HepG2 (cell line): ENCODE measurements at regions not wholly inside any gene's neighbourhood (a gene's known extent, or its start where the extent isn't known, plus 50 kb on each side); places are given as distances from the start of the nearest gene placed in this dataset.

ENCODE experiments used
- ATAC-seq: fragments of 200-7000 bp; cut with Tn5 transposase; 3 replicates; pipeline ENCODE4 v1.9.1; 2020; ENCODE audit warnings: mild to moderate bottlenecking, moderate library complexity
- BruUV-seq: library from RNA; stranded (reverse); fragments of 400-500 nt; replicated peaks from 2 replicates; lab custom pipeline; 2021; lab: Mats Ljungman, UMichigan
- CTCF ChIA-PET: fragments of 300-600 bp; formaldehyde crosslinking; extraction: SDS; loops from one replicate; lab custom pipeline; 2021; ENCODE audit warnings: low total read pairs, inconsistent platforms, low intra/inter-chr PET ratio; lab: Yijun Ruan, JAX
- POLR2A ChIA-PET: fragments of 350-600 bp; sonication (Branson Sonifier 250); formaldehyde crosslinking; loops from one replicate; lab custom pipeline; 2020; ENCODE audit warnings: antibody characterized with exemption, inconsistent platforms; lab: Yijun Ruan, JAX
- DNase-seq: peaks from one replicate; pipeline ENCODE4 v3.0.0-alpha.2; 2015; ENCODE audit warnings: low spot score
- FAIRE-seq: peaks from 3 replicates; lab custom pipeline; 2011; peaks lifted over from hg19 to GRCh38; lab: Jason Lieb, UNC
- H2AFZ ChIP-seq: one replicate; pipeline ENCODE4 v1.6.1; 2011; ENCODE audit warnings: low read length, inconsistent platforms
- H3K27ac ChIP-seq: fragments of 300-600 bp; 3 replicates; pipeline ENCODE4 v1.8.0; 2011; ENCODE audit warnings: mixed run types, mild to moderate bottlenecking, mixed read lengths, low read length, inconsistent platforms; ENCODE audit not compliant: insufficient read depth; ENCODE audit errors: extremely low read length
- H3K27me3 ChIP-seq, 2 experiments: fragments of 200-600 bp in 1 of 2; 2 replicates in 1 of 2; 3 replicates in 1 of 2; pipeline versions ENCODE4 v1.6.0 to v1.8.0; 2011; ENCODE audit warnings: low read length in 2 of 2, mild to moderate bottlenecking in 2 of 2, moderate library complexity in 2 of 2, inconsistent platforms in 1 of 2; ENCODE audit not compliant: insufficient read depth in 2 of 2, control insufficient read depth in 1 of 2
- H3K36me3 ChIP-seq, 2 experiments: fragments of 200-600 bp in 1 of 2; replicated peaks in 1 of 2; 2 replicates in 1 of 2; 3 replicates in 1 of 2; pipeline versions ENCODE4 v1.5.1 to v1.8.0; 2011; ENCODE audit warnings: low read length in 2 of 2, inconsistent platforms in 1 of 2; ENCODE audit not compliant: insufficient read depth in 2 of 2, control insufficient read depth in 1 of 2
- H3K4me1 ChIP-seq: 2 replicates; pipeline ENCODE4 v1.5.1; 2012; ENCODE audit warnings: low read length, inconsistent platforms; ENCODE audit not compliant: insufficient read depth
- H3K4me2 ChIP-seq: 2 replicates; pipeline ENCODE4 v1.6.0; 2011; ENCODE audit warnings: low read depth, low read length, inconsistent platforms
- H3K4me3 ChIP-seq, 3 experiments: fragments of 200-600 bp in 1 of 3; sonication (generic), shearing (Covaris generic) in 1 of 3; replicated peaks in 1 of 3; 2 replicates each; pipeline ENCODE4 v1.5.1; 2011 to 2016; ENCODE audit warnings: low read length in 3 of 3, inconsistent platforms in 2 of 3, low read depth in 2 of 3, mild to moderate bottlenecking in 2 of 3, control low read depth in 1 of 3, mixed read lengths in 1 of 3; ENCODE audit not compliant: insufficient read depth in 1 of 3
- H3K79me2 ChIP-seq: one replicate; pipeline ENCODE4 v1.6.1; 2011; ENCODE audit warnings: low read length, inconsistent platforms; ENCODE audit not compliant: insufficient read depth
- H3K9ac ChIP-seq: 2 replicates; pipeline ENCODE4 v1.6.0; 2011; ENCODE audit warnings: mild to moderate bottlenecking, low read depth, low read length, inconsistent platforms; ENCODE audit not compliant: insufficient read depth
- H3K9me3 ChIP-seq: 2 replicates; pipeline ENCODE4 v1.5.1; 2012; ENCODE audit warnings: mild to moderate bottlenecking, low read length
- H4K20me1 ChIP-seq: 2 replicates; pipeline ENCODE4 v1.6.0; 2011; ENCODE audit warnings: inconsistent platforms, mild to moderate bottlenecking, low read length, moderate library complexity; ENCODE audit not compliant: insufficient read depth
- E2F2 ChIP-seq: sonication (generic); formaldehyde crosslinking; IDR thresholded peaks from 2 replicates; pipeline ENCODE4 v1.4.0; 2020; ENCODE audit warnings: missing genetic modification reagents, borderline replicate concordance
- ETV6 ChIP-seq: sonication (generic); formaldehyde crosslinking; conservative IDR thresholded peaks from 2 replicates; pipeline ENCODE4 v1.4.0; 2020; ENCODE audit warnings: missing genetic modification reagents
- HOXA5 ChIP-seq: sonication (generic); formaldehyde crosslinking; IDR thresholded peaks from 2 replicates; pipeline ENCODE4 v1.4.0; 2020; ENCODE audit warnings: missing genetic modification reagents
- SCMH1 ChIP-seq: sonication (generic); formaldehyde crosslinking; IDR thresholded peaks from 2 replicates; pipeline ENCODE4 v1.9.0; 2021; ENCODE audit warnings: missing genetic modification reagents, mild to moderate bottlenecking, borderline replicate concordance
- ZNF292 ChIP-seq: sonication (generic); formaldehyde crosslinking; IDR thresholded peaks from 2 replicates; pipeline ENCODE4 v1.8.1; 2022; ENCODE audit warnings: mild to moderate bottlenecking, low read depth, missing genetic modification reagents, borderline replicate concordance
- ZNF607 ChIP-seq: sonication (generic); formaldehyde crosslinking; IDR thresholded peaks from 2 replicates; pipeline ENCODE4 v1.5.1; 2020; ENCODE audit warnings: missing genetic modification reagents, mild to moderate bottlenecking, borderline replicate concordance
- ZNF737 ChIP-seq: sonication (generic); formaldehyde crosslinking; IDR thresholded peaks from 2 replicates; pipeline ENCODE4 v1.5.0; 2020; ENCODE audit warnings: missing genetic modification reagents, mild to moderate bottlenecking, borderline replicate concordance
- ZSCAN30 ChIP-seq: sonication (generic); formaldehyde crosslinking; IDR thresholded peaks from 2 replicates; pipeline ENCODE4 v1.5.0; 2020; ENCODE audit warnings: mild to moderate bottlenecking, missing genetic modification reagents
- WGBS: methylation state at CpG from one replicate; pipeline ENCODE4 v1.1.6; 2017; ENCODE audit warnings: low lambda C conversion rate; 5-methylcytosine and 5-hydroxymethylcytosine counted together
- in situ Hi-C: cut with HindIII; loops from 2 replicates; pipeline ENCODE4 v1.10.0; 2017; ENCODE audit warnings: low pct_unique_long_range_greater_than_20kb; ENCODE audit not compliant: extremely low pct_ligation_motif_present
- intact Hi-C: fragments of 100-400 bp; cut with micrococcal nuclease; formaldehyde crosslinking; loops from one replicate; pipeline ENCODE4 v1.10.0; 2022; ENCODE audit not compliant: unreplicated experiment
- TF ChIP-seq, protein P1 (sequence below): sonication (generic); formaldehyde crosslinking; IDR thresholded peaks from 2 replicates; pipeline ENCODE4 v1.5.0; 2020; ENCODE audit warnings: mild to moderate bottlenecking, missing genetic modification reagents, borderline replicate concordance
- TF ChIP-seq, protein P2 (sequence below): sonication (generic); formaldehyde crosslinking; IDR thresholded peaks from 2 replicates; pipeline ENCODE4 v1.5.0; 2020; ENCODE audit warnings: missing genetic modification reagents
- TF ChIP-seq, protein P3 (sequence below): sonication (generic); formaldehyde crosslinking; IDR thresholded peaks from 2 replicates; pipeline ENCODE4 v1.8.0; 2022; ENCODE audit warnings: mild to moderate bottlenecking, missing genetic modification reagents; ENCODE audit not compliant: insufficient replicate concordance
- TF ChIP-seq, protein P4 (sequence below): sonication (generic); formaldehyde crosslinking; IDR thresholded peaks from 2 replicates; pipeline ENCODE4 v1.8.0; 2023; ENCODE audit warnings: mild to moderate bottlenecking, missing genetic modification reagents

- Histone ChIP-seq H3K4me2 (no peak overlapping the region), H3K79me2 (no peaks in the 10 kb centered on the region), H3K27ac (no peak overlapping the region), H3K9ac (no peak overlapping the region), H4K20me1 (no peaks in the 10 kb centered on the region), H3K27me3 (no peaks in the 10 kb centered on the region), H2AFZ (no peak overlapping the region), H3K4me3 (no peak overlapping the region), H3K9me3 (no peaks in the 10 kb centered on the region), H3K4me1 (no peaks in the 10 kb centered on the region), H3K36me3 (no peaks in the 10 kb centered on the region)
- FAIRE-seq (no peak), DNase-seq (no peak), ATAC-seq (no peak)
- ChIA-PET POLR2A (no interaction called here), CTCF (no interaction called here)
- intact Hi-C loops (no loop called here), in situ Hi-C loops (no loop called here)
- WGBS: 0% methylated on average over 1 of the region's 1 CpG
- BruUV-seq: no TSS peak
- TF ChIP-seq SCMH1 (no peak), ZSCAN30 (no peak), ZNF737 (CRISPR knock-in tag) (no peak), ETV6 (CRISPR knock-in tag) (no peak), ZNF607 (CRISPR knock-in tag) (no peak), E2F2 (CRISPR knock-in tag) (no peak), HOXA5 (CRISPR knock-in tag) (no peak), ZNF292 (CRISPR knock-in tag) (no peak)
- TF ChIP-seq, protein P1, sequence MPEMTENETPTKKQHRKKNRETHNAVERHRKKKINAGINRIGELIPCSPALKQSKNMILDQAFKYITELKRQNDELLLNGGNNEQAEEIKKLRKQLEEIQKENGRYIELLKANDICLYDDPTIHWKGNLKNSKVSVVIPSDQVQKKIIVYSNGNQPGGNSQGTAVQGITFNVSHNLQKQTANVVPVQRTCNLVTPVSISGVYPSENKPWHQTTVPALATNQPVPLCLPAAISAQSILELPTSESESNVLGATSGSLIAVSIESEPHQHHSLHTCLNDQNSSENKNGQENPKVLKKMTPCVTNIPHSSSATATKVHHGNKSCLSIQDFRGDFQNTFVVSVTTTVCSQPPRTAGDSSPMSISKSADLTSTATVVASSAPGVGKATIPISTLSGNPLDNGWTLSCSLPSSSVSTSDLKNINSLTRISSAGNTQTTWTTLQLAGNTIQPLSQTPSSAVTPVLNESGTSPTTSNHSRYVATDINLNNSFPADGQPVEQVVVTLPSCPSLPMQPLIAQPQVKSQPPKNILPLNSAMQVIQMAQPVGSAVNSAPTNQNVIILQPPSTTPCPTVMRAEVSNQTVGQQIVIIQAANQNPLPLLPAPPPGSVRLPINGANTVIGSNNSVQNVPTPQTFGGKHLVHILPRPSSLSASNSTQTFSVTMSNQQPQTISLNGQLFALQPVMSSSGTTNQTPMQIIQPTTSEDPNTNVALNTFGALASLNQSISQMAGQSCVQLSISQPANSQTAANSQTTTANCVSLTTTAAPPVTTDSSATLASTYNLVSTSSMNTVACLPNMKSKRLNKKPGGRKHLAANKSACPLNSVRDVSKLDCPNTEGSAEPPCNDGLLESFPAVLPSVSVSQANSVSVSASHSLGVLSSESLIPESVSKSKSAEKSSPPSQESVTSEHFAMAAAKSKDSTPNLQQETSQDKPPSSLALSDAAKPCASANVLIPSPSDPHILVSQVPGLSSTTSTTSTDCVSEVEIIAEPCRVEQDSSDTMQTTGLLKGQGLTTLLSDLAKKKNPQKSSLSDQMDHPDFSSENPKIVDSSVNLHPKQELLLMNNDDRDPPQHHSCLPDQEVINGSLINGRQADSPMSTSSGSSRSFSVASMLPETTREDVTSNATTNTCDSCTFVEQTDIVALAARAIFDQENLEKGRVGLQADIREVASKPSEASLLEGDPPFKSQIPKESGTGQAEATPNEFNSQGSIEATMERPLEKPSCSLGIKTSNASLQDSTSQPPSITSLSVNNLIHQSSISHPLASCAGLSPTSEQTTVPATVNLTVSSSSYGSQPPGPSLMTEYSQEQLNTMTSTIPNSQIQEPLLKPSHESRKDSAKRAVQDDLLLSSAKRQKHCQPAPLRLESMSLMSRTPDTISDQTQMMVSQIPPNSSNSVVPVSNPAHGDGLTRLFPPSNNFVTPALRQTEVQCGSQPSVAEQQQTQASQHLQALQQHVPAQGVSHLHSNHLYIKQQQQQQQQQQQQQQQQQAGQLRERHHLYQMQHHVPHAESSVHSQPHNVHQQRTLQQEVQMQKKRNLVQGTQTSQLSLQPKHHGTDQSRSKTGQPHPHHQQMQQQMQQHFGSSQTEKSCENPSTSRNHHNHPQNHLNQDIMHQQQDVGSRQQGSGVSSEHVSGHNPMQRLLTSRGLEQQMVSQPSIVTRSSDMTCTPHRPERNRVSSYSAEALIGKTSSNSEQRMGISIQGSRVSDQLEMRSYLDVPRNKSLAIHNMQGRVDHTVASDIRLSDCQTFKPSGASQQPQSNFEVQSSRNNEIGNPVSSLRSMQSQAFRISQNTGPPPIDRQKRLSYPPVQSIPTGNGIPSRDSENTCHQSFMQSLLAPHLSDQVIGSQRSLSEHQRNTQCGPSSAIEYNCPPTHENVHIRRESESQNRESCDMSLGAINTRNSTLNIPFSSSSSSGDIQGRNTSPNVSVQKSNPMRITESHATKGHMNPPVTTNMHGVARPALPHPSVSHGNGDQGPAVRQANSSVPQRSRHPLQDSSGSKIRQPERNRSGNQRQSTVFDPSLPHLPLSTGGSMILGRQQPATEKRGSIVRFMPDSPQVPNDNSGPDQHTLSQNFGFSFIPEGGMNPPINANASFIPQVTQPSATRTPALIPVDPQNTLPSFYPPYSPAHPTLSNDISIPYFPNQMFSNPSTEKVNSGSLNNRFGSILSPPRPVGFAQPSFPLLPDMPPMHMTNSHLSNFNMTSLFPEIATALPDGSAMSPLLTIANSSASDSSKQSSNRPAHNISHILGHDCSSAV: no peak
- TF ChIP-seq, protein P2, sequence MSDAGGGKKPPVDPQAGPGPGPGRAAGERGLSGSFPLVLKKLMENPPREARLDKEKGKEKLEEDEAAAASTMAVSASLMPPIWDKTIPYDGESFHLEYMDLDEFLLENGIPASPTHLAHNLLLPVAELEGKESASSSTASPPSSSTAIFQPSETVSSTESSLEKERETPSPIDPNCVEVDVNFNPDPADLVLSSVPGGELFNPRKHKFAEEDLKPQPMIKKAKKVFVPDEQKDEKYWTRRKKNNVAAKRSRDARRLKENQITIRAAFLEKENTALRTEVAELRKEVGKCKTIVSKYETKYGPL (CRISPR knock-in tag): no peak
- TF ChIP-seq, protein P3, sequence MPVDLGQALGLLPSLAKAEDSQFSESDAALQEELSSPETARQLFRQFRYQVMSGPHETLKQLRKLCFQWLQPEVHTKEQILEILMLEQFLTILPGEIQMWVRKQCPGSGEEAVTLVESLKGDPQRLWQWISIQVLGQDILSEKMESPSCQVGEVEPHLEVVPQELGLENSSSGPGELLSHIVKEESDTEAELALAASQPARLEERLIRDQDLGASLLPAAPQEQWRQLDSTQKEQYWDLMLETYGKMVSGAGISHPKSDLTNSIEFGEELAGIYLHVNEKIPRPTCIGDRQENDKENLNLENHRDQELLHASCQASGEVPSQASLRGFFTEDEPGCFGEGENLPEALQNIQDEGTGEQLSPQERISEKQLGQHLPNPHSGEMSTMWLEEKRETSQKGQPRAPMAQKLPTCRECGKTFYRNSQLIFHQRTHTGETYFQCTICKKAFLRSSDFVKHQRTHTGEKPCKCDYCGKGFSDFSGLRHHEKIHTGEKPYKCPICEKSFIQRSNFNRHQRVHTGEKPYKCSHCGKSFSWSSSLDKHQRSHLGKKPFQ (CRISPR knock-in tag): no peak
- TF ChIP-seq, protein P4, sequence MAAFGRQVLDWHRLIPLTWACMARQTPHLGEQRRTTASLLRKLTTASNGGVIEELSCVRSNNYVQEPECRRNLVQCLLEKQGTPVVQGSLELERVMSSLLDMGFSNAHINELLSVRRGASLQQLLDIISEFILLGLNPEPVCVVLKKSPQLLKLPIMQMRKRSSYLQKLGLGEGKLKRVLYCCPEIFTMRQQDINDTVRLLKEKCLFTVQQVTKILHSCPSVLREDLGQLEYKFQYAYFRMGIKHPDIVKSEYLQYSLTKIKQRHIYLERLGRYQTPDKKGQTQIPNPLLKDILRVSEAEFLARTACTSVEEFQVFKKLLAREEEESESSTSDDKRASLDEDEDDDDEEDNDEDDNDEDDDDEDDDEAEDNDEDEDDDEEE: no peak
Observed at GRCh38 chr3:132880986-132881385, 157.2 kb upstream of the TMEM108 start.
